PC-9 (cell line): ENCODE measurements at regions not wholly inside any gene's neighbourhood (a gene's known extent, or its start where the extent isn't known, plus 50 kb on each side); places are given as distances from the start of the nearest gene placed in this dataset.

Source experiments
- BruUV-seq: library from RNA; stranded (reverse); fragments of 400-500 nt; replicated peaks from 2 replicates; lab custom pipeline; 2021; lab: Mats Ljungman, UMichigan
- CTCF ChIA-PET: fragments of 300-600 bp; sonication (Branson Sonifier 250); formaldehyde crosslinking; loops from one replicate; lab custom pipeline; 2022; ENCODE audit warnings: antibody characterized with exemption; lab: Charles Lee
- POLR2A ChIA-PET: fragments of 300-600 bp; sonication (Branson Sonifier 250); formaldehyde crosslinking; loops from one replicate; lab custom pipeline; 2022; ENCODE audit warnings: antibody characterized with exemption; ENCODE audit not compliant: unreplicated experiment; lab: Charles Lee
- DNase-seq, 2 experiments: peaks; one replicate each; pipeline versions ENCODE4 v3.0.0 to v3.0.0-alpha.2; 2015 to 2022; ENCODE audit warnings: mixed read lengths in 1 of 2
- H2AFZ ChIP-seq: fragments of 200-600 bp; sonication (generic); 2 replicates; pipeline ENCODE4 v1.8.1; 2017; ENCODE audit warnings: antibody characterized with exemption
- H3F3A ChIP-seq: fragments of 200-600 bp; sonication (generic); 2 replicates; pipeline ENCODE4 v1.8.1; 2017; ENCODE audit warnings: antibody characterized with exemption, mild to moderate bottlenecking, low read depth; ENCODE audit not compliant: insufficient read depth
- H3K27ac ChIP-seq: fragments of 200-600 bp; sonication (generic); 2 replicates; pipeline ENCODE4 v1.6.1; 2016; ENCODE audit warnings: mixed run types
- H3K27me3 ChIP-seq: fragments of 200-600 bp; sonication (generic); 2 replicates; pipeline ENCODE4 v1.6.1; 2016; ENCODE audit warnings: low read depth, mixed run types; ENCODE audit not compliant: insufficient read depth
- H3K36me3 ChIP-seq: fragments of 200-600 bp; sonication (generic); 2 replicates; pipeline ENCODE4 v1.6.1; 2016; ENCODE audit warnings: low read depth, mixed run types
- H3K4me1 ChIP-seq: fragments of 200-600 bp; sonication (generic); replicated peaks from 2 replicates; pipeline ENCODE4 v1.6.1; 2016; ENCODE audit warnings: mixed run types; ENCODE audit not compliant: insufficient read depth
- H3K4me2 ChIP-seq: fragments of 200-600 bp; sonication (generic); 2 replicates; pipeline ENCODE4 v1.6.1; 2017; ENCODE audit warnings: mixed run types
- H3K4me3 ChIP-seq: fragments of 200-600 bp; sonication (generic); 2 replicates; pipeline ENCODE4 v1.6.1; 2016; ENCODE audit warnings: mixed run types
- H3K79me2 ChIP-seq: fragments of 200-600 bp; sonication (generic); 2 replicates; pipeline ENCODE4 v1.6.1; 2017; ENCODE audit warnings: low read depth, mixed run types
- H3K9me2 ChIP-seq: fragments of 200-600 bp; sonication (generic); 2 replicates; pipeline ENCODE4 v1.8.1; 2017; ENCODE audit warnings: mild to moderate bottlenecking; ENCODE audit not compliant: insufficient read depth
- H3K9me3 ChIP-seq: fragments of 200-600 bp; sonication (generic); 2 replicates; pipeline ENCODE4 v1.8.1; 2016; ENCODE audit warnings: low read depth; ENCODE audit not compliant: insufficient read depth
- H4K20me1 ChIP-seq: fragments of 200-600 bp; sonication (generic); 2 replicates; pipeline ENCODE4 v1.8.1; 2017; ENCODE audit not compliant: insufficient read depth
- CTCF ChIP-seq: fragments of 200-600 bp; sonication (generic); conservative IDR thresholded peaks from 2 replicates; pipeline ENCODE4 v1.6.1; 2017; ENCODE audit warnings: mixed run types, antibody characterized with exemption, mild to moderate bottlenecking, moderate library complexity
- EZH2 ChIP-seq: fragments of 200-600 bp; sonication (generic); IDR thresholded peaks from 2 replicates; pipeline ENCODE4 v1.8.0; 2017; ENCODE audit warnings: antibody characterized with exemption, low read depth
- intact Hi-C: fragments of 100-400 bp; cut with micrococcal nuclease; formaldehyde crosslinking; loops from one replicate; pipeline ENCODE4 v1.10.0; 2022; ENCODE audit not compliant: unreplicated experiment

GRCh38 chr11:22476589-22476988 lies 138.4 kb downstream of the SLC17A6 start:
- no peaks in the 10 kb centered on the region for H3K27me3 ChIP-seq
- intact Hi-C loops, result no loop called here
- no peaks in the 10 kb centered on the region for H3K9me2 ChIP-seq
- ChIA-PET CTCF (no interaction called here), POLR2A (no interaction called here)
- TF ChIP-seq CTCF (no peak), EZH2 (no peak)
- H3K4me2 ChIP-seq, result no peak overlapping the region
- no peaks in the 10 kb centered on the region for H3F3A ChIP-seq
- no peak for DNase-seq
- no peaks in the 10 kb centered on the region for H3K4me1 ChIP-seq
- no peaks in the 10 kb centered on the region for H3K79me2 ChIP-seq
- H3K27ac ChIP-seq, result no peak overlapping the region
- no peak overlapping the region for H2AFZ ChIP-seq
- H4K20me1 ChIP-seq, result no peaks in the 10 kb centered on the region
- no peaks in the 10 kb centered on the region for H3K36me3 ChIP-seq
- H3K4me3 ChIP-seq, result no peak overlapping the region
- no TSS peak for BruUV-seq
- H3K9me3 ChIP-seq, result no peaks in the 10 kb centered on the region

- no peaks in the 10 kb centered on the region for H4K20me1 ChIP-seq
- H3K9me2 ChIP-seq, result no peaks in the 10 kb centered on the region
- no peaks in the 10 kb centered on the region for H3K79me2 ChIP-seq
- no peaks in the 10 kb centered on the region for H3K36me3 ChIP-seq
- H2AFZ ChIP-seq, result no peak overlapping the region
- no peaks in the 10 kb centered on the region for H3K4me1 ChIP-seq
- TF ChIP-seq CTCF (no peak), EZH2 (no peak)
- ChIA-PET POLR2A (no interaction called here), CTCF (no interaction called here)
- H3K4me3 ChIP-seq, result no peak overlapping the region
- no peak overlapping the region for H3K4me2 ChIP-seq
- intact Hi-C loops, result no loop called here
- H3K27me3 ChIP-seq, result no peaks in the 10 kb centered on the region
- no peaks in the 10 kb centered on the region for H3K9me3 ChIP-seq
- no peaks in the 10 kb centered on the region for H3F3A ChIP-seq
- no TSS peak for BruUV-seq
- no peak overlapping the region for H3K27ac ChIP-seq
- no peak for DNase-seq
Observed at GRCh38 chr11:22474616-22475015, 136.4 kb downstream of the SLC17A6 start.

GRCh38 chr11:22473586-22473985 lies 135.4 kb downstream of the SLC17A6 start:
- Histone ChIP-seq H3F3A (no peaks in the 10 kb centered on the region), H3K36me3 (no peaks in the 10 kb centered on the region), H2AFZ (no peak overlapping the region), H3K79me2 (no peaks in the 10 kb centered on the region), H4K20me1 (no peaks in the 10 kb centered on the region), H3K4me3 (no peak overlapping the region), H3K27ac (no peak overlapping the region), H3K9me3 (no peaks in the 10 kb centered on the region), H3K27me3 (no peaks in the 10 kb centered on the region), H3K4me2 (no peak overlapping the region), H3K9me2 (no peaks in the 10 kb centered on the region), H3K4me1 (no peaks in the 10 kb centered on the region)
- no TSS peak for BruUV-seq
- POLR2A ChIA-PET, result no interaction called here
- CTCF ChIA-PET, result no interaction called here
- TF ChIP-seq EZH2 (no peak), CTCF (no peak)
- intact Hi-C loops, result no loop called here
- DNase-seq, result no peak
